Mesendoderm (in vitro differentiated cells): ENCODE measurements at regions not wholly inside any gene's neighbourhood (a gene's known extent, or its start where the extent isn't known, plus 50 kb on each side); places are given as distances from the start of the nearest gene placed in this dataset.
A peak's percentile ranks its signal among the peaks of the same experiment; 100 is the strongest.

ENCODE experiments used
- DNase-seq: peaks from one replicate; pipeline ENCODE4 v3.0.0; 2013
- H2AK5ac ChIP-seq: 2 replicates; pipeline ENCODE4 v1.6.1; 2013; ENCODE audit warnings: low read length, inconsistent platforms
- H2BK120ac ChIP-seq: 2 replicates; pipeline ENCODE4 v1.6.1; 2013; ENCODE audit warnings: low read depth, mild to moderate bottlenecking, low read length, moderate library complexity, mixed read lengths
- H2BK15ac ChIP-seq: replicated peaks from 2 replicates; pipeline ENCODE4 v1.6.1; 2013; ENCODE audit warnings: low read depth, mild to moderate bottlenecking, moderate library complexity
- H2BK5ac ChIP-seq: 2 replicates; pipeline ENCODE4 v1.6.1; 2013; ENCODE audit warnings: low read length, inconsistent platforms
- H3K18ac ChIP-seq: 2 replicates; pipeline ENCODE4 v1.6.1; 2013; ENCODE audit warnings: mild to moderate bottlenecking, low read length, mixed read lengths
- H3K23ac ChIP-seq: one replicate; pipeline ENCODE4 v1.6.1; 2013; ENCODE audit warnings: low read length
- H3K27ac ChIP-seq: 2 replicates; pipeline ENCODE4 v1.5.1; 2013; ENCODE audit warnings: low read depth, mild to moderate bottlenecking, inconsistent platforms, low read length, moderate library complexity
- H3K27me3 ChIP-seq: 2 replicates; pipeline ENCODE4 v1.6.1; 2013; ENCODE audit warnings: low read length, control low read depth, mild to moderate bottlenecking, inconsistent platforms; ENCODE audit not compliant: insufficient read depth, poor library complexity
- H3K36me3 ChIP-seq: 2 replicates; pipeline ENCODE4 v1.6.1; 2013; ENCODE audit warnings: low read length, inconsistent platforms; ENCODE audit not compliant: control insufficient read depth, insufficient read depth
- H3K4ac ChIP-seq: one replicate; pipeline ENCODE4 v1.6.1; 2013; ENCODE audit warnings: low read depth, mild to moderate bottlenecking, low read length, moderate library complexity
- H3K4me1 ChIP-seq: 2 replicates; pipeline ENCODE4 v1.6.1; 2013; ENCODE audit warnings: low read depth, low read length, inconsistent platforms; ENCODE audit not compliant: control insufficient read depth
- H3K4me2 ChIP-seq: 2 replicates; pipeline ENCODE4 v1.6.1; 2013; ENCODE audit warnings: low read length
- H3K4me3 ChIP-seq: 2 replicates; pipeline ENCODE4 v1.5.1; 2013; ENCODE audit warnings: mild to moderate bottlenecking, low read length
- H3K56ac ChIP-seq: one replicate; pipeline ENCODE4 v1.6.1; 2013; ENCODE audit warnings: low read length
- H3K79me1 ChIP-seq: 2 replicates; pipeline ENCODE4 v1.6.1; 2013; ENCODE audit warnings: low read length, inconsistent platforms
- H3K79me2 ChIP-seq: 2 replicates; pipeline ENCODE4 v1.6.1; 2013; ENCODE audit warnings: mild to moderate bottlenecking, low read length; ENCODE audit not compliant: control insufficient read depth, insufficient read depth
- H3K9ac ChIP-seq: 2 replicates; pipeline ENCODE4 v1.6.1; 2013; ENCODE audit warnings: low read length, inconsistent platforms
- H4K5ac ChIP-seq: one replicate; pipeline ENCODE4 v1.6.1; 2013; ENCODE audit warnings: low read length
- H4K8ac ChIP-seq: one replicate; pipeline ENCODE4 v1.6.1; 2013; ENCODE audit warnings: low read depth, mild to moderate bottlenecking, control low read depth, low read length, moderate library complexity
- WGBS: extraction: QIAGEN DNeasy Blood & Tissue Kit; methylation state at CpG from one replicate; pipeline ENCODE4 v1.1.7; 2013; ENCODE audit warnings: low lambda C conversion rate, missing lambda C conversion rate; ENCODE audit not compliant: insufficient coverage; ENCODE audit errors: extremely low coverage; 5-methylcytosine and 5-hydroxymethylcytosine counted together

DNA sequence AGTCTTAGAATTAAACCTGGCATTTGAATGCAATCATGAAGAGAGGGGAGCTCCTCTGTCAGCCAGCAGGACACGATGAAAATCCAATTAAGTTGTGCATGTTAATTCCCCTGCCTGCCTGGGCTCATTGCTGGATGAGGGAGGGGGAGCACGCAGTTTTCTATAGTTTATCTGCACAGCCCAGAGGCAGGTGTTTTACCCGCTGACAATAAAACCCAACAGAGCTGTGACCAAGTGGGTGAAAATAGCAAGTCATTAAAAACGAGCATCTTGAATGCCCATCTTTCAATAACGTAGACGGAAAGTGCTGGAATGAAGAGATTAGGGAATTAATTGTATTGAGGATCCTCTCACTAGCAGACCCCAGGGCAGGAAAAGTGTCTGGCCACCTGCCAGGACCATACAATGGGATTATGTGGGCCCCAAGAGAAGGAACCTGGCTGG lies 100.1 kb upstream of the FAM20C start:
- no peak overlapping the region for H3K4me3 ChIP-seq
- no CpG with 5 or more reads among the region's 6 CpGs for WGBS
- H3K27ac ChIP-seq = no peak overlapping the region
- H3K18ac ChIP-seq = no peak overlapping the region
- H2BK5ac ChIP-seq = no peak overlapping the region
- H3K79me1 ChIP-seq = no peaks in the 10 kb centered on the region
- H3K79me2 ChIP-seq = no peaks in the 10 kb centered on the region
- no peak overlapping the region for H3K4ac ChIP-seq
- no peak overlapping the region for H2BK15ac ChIP-seq
- no peaks in the 10 kb centered on the region for H3K27me3 ChIP-seq
- no peak overlapping the region for H2BK120ac ChIP-seq
- H3K4me1 ChIP-seq = peaks cover 3% of the 10 kb centered on the region
- H4K8ac ChIP-seq = no peak overlapping the region
- H3K36me3 ChIP-seq = no peaks in the 10 kb centered on the region
- no peak overlapping the region for H4K5ac ChIP-seq
- DNase-seq = peak; percentile 31
- no peak overlapping the region for H3K23ac ChIP-seq
- no peak overlapping the region for H2AK5ac ChIP-seq
- no peak overlapping the region for H3K9ac ChIP-seq
- no peak overlapping the region for H3K56ac ChIP-seq
- no peak overlapping the region for H3K4me2 ChIP-seq

DNA sequence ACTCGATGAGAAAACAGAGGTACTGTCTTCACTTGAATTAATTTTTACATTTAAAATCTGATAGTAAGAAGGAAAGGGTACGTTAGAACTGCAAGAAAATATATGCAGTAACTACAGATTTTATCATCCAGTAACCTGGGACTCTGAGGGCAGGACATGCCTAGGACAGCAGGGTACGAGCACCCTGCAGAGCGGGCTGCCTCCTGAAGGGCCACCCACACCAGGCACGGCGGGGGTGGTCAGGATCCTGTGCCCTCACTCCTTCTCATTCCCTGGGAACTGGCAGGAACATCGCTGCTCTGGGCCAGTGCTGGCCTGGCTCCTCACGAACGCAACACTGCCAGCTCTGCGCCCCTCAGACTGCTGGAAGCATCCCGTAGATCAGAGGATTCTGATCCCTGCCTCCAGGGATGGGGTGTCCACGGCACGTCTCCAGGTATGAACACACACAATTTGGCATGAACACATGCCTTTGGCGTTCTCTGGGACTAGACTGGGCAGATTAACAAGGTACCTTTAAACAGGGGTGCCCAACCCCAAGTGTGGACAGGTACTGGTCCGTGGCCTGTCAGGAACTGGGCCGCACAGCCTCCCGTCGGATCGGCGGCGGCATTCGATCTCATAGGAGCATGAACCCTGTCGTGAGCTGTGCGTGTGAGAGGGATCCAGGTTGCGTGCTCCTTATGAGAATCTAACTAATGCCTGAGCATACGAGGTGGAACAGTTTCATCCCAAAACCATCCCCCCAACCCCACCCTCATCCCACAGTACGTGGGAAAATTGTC lies 99.3 kb upstream of the FAM20C start:
- no peak overlapping the region for H3K27ac ChIP-seq
- no peak overlapping the region for H4K5ac ChIP-seq
- no peak overlapping the region for H4K8ac ChIP-seq
- no peaks in the 10 kb centered on the region for H3K36me3 ChIP-seq
- H3K4me1 ChIP-seq = peaks cover 3% of the 10 kb centered on the region
- H2AK5ac ChIP-seq = no peak overlapping the region
- H3K27me3 ChIP-seq = no peaks in the 10 kb centered on the region
- no peaks in the 10 kb centered on the region for H3K79me1 ChIP-seq
- H3K79me2 ChIP-seq = no peaks in the 10 kb centered on the region
- H3K56ac ChIP-seq = no peak overlapping the region
- H3K4me2 ChIP-seq = no peak overlapping the region
- no peak overlapping the region for H2BK120ac ChIP-seq
- H3K4ac ChIP-seq = no peak overlapping the region
- DNase-seq = no peak
- H2BK5ac ChIP-seq = no peak overlapping the region
- no peak overlapping the region for H3K4me3 ChIP-seq
- H3K18ac ChIP-seq = no peak overlapping the region
- H2BK15ac ChIP-seq = no peak overlapping the region
- no CpG with 5 or more reads among the region's 27 CpGs for WGBS
- no peak overlapping the region for H3K9ac ChIP-seq
- no peak overlapping the region for H3K23ac ChIP-seq

DNA sequence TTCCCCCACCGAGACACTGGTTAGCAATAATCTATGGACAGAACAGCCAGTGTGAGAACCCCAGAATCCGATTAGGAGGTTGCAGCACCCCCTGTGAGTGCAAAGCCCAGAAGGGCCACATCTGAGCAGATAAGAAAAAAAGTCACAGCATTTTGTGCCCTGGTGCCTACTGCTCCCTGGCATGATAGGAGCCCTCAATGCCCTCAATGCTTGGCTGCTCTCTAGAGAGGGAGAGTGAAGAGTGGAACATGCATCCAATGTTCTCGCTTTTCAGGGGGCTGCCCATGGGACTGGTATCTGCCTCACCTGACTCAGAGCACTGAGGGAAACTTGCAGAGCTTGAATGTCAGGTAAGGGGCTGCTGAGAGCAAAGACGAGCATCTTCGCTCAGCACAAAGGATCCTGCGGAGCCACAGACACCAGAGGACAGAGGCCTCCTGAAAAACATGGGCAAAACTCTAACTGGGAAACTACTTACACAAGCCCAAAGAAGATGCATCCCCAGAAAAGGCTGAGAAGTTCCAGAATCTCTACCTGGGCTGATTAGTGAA lies 98.0 kb upstream of the FAM20C start:
- H4K5ac ChIP-seq = no peak overlapping the region
- no peak overlapping the region for H3K23ac ChIP-seq
- no peak overlapping the region for H3K9ac ChIP-seq
- peaks cover 3% of the 10 kb centered on the region for H3K4me1 ChIP-seq
- H2BK5ac ChIP-seq = no peak overlapping the region
- H2BK15ac ChIP-seq = no peak overlapping the region
- H2BK120ac ChIP-seq = no peak overlapping the region
- no peaks in the 10 kb centered on the region for H3K79me2 ChIP-seq
- H3K36me3 ChIP-seq = no peaks in the 10 kb centered on the region
- H2AK5ac ChIP-seq = no peak overlapping the region
- H3K4me3 ChIP-seq = no peak overlapping the region
- no peak overlapping the region for H3K4me2 ChIP-seq
- H3K4ac ChIP-seq = no peak overlapping the region
- H3K79me1 ChIP-seq = no peaks in the 10 kb centered on the region
- peak overlapping the region; percentile 3 for H3K56ac ChIP-seq
- peak overlapping the region; percentile 25 for H3K18ac ChIP-seq
- H3K27ac ChIP-seq = no peak overlapping the region
- no CpG with 5 or more reads among the region's 6 CpGs for WGBS
- DNase-seq = no peak
- H4K8ac ChIP-seq = no peak overlapping the region
- H3K27me3 ChIP-seq = no peaks in the 10 kb centered on the region

DNA sequence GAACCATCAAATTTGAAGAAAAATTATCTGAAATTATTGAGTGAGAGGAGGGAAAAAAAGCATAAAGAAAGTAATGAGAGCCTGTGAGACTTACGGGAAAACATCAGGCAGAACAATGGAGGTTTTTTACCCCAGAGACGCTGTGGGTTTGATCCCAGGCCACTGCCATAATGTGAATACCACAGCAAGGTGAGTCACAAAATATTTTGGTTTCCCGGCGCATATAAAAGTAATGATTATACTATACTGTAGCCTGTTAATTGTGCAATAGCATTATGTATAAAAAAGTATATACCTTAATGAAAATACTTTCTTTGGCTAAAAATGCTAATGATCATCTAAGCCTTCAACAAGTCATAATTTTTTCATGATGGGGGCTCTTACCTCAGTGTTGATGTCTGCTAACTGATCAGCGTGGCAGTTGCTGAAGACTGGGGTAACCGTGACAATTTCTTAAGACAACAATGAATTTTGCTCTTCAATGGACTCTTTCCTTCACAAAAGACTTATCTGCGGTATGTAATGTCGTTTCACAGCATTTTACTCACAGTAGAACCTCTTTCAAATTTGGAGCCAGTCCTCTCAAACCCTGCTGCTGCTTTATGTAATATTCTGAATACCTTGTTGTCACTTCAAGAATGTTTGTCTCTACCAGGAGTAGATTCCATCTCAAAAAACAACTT lies 97.0 kb upstream of the FAM20C start:
- Histone ChIP-seq H2AK5ac (no peak overlapping the region), H3K4ac (no peak overlapping the region), H3K4me1 (peaks cover 3% of the 10 kb centered on the region), H3K23ac (no peak overlapping the region), H2BK5ac (no peak overlapping the region), H4K8ac (no peak overlapping the region), H2BK15ac (no peak overlapping the region), H3K4me2 (no peak overlapping the region), H3K79me1 (no peaks in the 10 kb centered on the region), H4K5ac (no peak overlapping the region), H2BK120ac (no peak overlapping the region), H3K4me3 (no peak overlapping the region), H3K36me3 (no peaks in the 10 kb centered on the region), H3K56ac (peak overlapping the region; percentile 31), H3K27me3 (no peaks in the 10 kb centered on the region), H3K9ac (no peak overlapping the region), H3K18ac (peak overlapping the region; percentile 34), H3K79me2 (no peaks in the 10 kb centered on the region), H3K27ac (no peak overlapping the region)
- no CpG with 5 or more reads among the region's 8 CpGs for WGBS
- no peak for DNase-seq

DNA sequence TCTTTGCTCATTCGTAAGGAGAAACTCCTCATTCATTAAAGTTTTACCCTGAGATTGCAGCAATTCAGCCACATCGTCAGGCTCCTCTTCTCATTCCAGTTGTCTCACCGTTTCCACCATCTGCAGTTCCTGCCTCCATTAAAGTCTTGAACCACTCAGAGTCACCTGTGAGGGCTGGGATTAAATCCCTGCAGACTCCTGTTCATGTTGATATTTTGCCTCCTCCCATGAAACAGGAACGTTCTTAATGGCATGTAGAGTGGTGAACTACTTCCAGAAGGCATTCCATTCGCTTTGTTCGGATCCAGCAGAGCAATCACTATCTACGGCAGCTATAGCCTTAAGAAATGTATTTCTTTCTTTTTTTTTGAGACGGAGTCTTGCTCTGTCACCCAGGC lies 96.5 kb upstream of the FAM20C start:
- Histone ChIP-seq H3K18ac (peak overlapping the region; percentile 34), H3K56ac (peak overlapping the region; percentile 51), H2BK120ac (no peak overlapping the region), H3K4ac (no peak overlapping the region), H4K5ac (no peak overlapping the region), H3K27ac (peak overlapping the region; percentile 9), H3K9ac (peak overlapping the region; percentile 6), H3K79me2 (no peaks in the 10 kb centered on the region), H4K8ac (no peak overlapping the region), H3K79me1 (no peaks in the 10 kb centered on the region), H3K23ac (no peak overlapping the region), H2BK15ac (no peak overlapping the region), H3K4me1 (peaks cover 3% of the 10 kb centered on the region), H3K27me3 (no peaks in the 10 kb centered on the region), H2AK5ac (no peak overlapping the region), H2BK5ac (no peak overlapping the region), H3K4me3 (no peak overlapping the region), H3K36me3 (no peaks in the 10 kb centered on the region), H3K4me2 (no peak overlapping the region)
- DNase-seq = peak; percentile 33
- no CpG with 5 or more reads among the region's 8 CpGs for WGBS
